ENCODE measurements at regions not wholly inside any gene's neighbourhood (a gene's known extent, or its start where the extent isn't known, plus 50 kb on each side); places are given as distances from the start of the nearest gene placed in this dataset.
A peak's percentile ranks its signal among the peaks of the same experiment; 100 is the strongest.

DNA sequence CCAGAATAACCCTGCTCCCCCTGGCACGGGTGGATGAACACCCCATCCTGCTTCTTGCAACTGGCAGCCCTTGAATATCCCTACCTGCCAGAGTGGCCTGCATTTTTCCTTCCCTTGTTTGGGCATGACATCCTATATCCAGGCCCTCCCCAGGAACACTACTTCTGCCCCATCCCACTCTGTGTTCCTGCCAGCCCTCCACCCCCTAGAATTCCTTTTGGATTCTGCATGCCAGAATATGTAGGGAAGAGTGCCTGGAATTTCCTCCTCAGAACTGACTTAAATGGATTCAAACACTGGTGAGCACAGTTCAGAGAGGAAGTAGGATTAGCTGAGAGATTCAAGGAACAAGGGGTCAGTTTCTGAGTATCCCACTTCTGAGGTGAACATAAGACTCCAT lies 123.5 kb upstream of the PELI1 start:
- Histone ChIP-seq H3K27me3 (ENCODE audit: control insufficient read depth in 3 of 3, insufficient read depth in 3 of 3, low read length in 2 of 3) (no peaks in the 10 kb centered on the region), H3K9me3 (ENCODE audit: control insufficient read depth in 4 of 4, insufficient read depth in 3 of 4, low read length in 3 of 4) (peaks cover 0 to 4% (median 0%) of the 10 kb centered on the region in 4 donors), H3K9ac (ENCODE audit: insufficient read depth in 1 of 2, low read length in 2 of 2) (no peak overlapping the region), H3K4me1 (ENCODE audit: control insufficient read depth in 5 of 5, insufficient read depth in 5 of 5, low read length in 5 of 5) (peaks cover 4 to 13% (median 6%) of the 10 kb centered on the region in 5 donors), H3K27ac (ENCODE audit: low read depth in 1 of 2, low read length in 1 of 2) (no peak overlapping the region), H3K4me3 (no peak overlapping the region), H3K36me3 (ENCODE audit: control insufficient read depth in 4 of 4, insufficient read depth in 4 of 4, low read length in 4 of 4) (no peaks in the 10 kb centered on the region)
- DNase-seq (peak in 2 of 3 donors; percentile 25 to 40), ATAC-seq (ENCODE audit: insufficient read depth, low FRiP score) (no peak)
- TF ChIP-seq, protein P1, sequence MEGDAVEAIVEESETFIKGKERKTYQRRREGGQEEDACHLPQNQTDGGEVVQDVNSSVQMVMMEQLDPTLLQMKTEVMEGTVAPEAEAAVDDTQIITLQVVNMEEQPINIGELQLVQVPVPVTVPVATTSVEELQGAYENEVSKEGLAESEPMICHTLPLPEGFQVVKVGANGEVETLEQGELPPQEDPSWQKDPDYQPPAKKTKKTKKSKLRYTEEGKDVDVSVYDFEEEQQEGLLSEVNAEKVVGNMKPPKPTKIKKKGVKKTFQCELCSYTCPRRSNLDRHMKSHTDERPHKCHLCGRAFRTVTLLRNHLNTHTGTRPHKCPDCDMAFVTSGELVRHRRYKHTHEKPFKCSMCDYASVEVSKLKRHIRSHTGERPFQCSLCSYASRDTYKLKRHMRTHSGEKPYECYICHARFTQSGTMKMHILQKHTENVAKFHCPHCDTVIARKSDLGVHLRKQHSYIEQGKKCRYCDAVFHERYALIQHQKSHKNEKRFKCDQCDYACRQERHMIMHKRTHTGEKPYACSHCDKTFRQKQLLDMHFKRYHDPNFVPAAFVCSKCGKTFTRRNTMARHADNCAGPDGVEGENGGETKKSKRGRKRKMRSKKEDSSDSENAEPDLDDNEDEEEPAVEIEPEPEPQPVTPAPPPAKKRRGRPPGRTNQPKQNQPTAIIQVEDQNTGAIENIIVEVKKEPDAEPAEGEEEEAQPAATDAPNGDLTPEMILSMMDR (IDR thresholded peaks at IDR 0.05; ENCODE audit: control extremely low read depth, extremely low read depth) = no peak
- WGBS, 2 donors = 52 to 82% methylated on average over 1 of the region's 1 CpG

DNA sequence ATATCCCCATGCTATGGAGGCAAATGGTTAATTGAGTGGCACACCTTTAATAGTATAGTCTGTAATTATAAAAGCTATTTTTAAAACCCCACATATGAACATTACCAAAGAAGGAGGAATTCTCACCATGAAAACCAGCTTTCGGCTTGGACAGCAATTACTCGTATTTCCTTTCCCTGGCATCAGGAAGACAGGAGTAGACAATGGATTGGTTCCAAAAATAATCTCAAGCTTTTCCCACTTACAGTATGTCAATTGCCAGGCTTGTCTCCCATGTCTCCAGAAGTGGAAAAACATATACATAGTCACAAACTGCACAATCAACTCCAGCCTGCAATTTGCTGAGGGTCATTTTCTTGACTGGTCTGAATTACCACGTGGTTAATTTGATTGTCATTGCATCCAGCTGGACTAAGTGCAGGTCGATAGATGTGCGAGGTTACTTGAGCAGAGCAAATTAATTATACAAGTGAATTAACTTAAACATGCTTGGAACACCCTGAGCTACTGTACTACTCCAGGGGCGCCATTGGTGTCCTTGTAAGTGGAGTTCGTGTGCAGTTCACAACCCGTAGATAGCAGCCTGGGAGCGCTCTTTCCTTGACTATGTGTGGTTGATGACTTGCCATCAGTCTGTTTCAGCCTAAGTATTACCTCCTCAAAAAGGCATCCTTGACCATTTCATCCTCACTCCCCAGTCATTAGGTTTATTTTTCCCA lies 124.3 kb upstream of the PELI1 start:
- DNase-seq (no peak), ATAC-seq (ENCODE audit: insufficient read depth, low FRiP score) (no peak)
- no peaks in the 10 kb centered on the region for H3K36me3 ChIP-seq (ENCODE audit: control insufficient read depth in 4 of 4, insufficient read depth in 4 of 4, low read length in 4 of 4)
- H3K4me1 ChIP-seq (ENCODE audit: control insufficient read depth in 5 of 5, insufficient read depth in 5 of 5, low read length in 5 of 5) = peaks cover 3 to 15% (median 6%) of the 10 kb centered on the region in 5 donors
- TF ChIP-seq, protein P1 (IDR thresholded peaks at IDR 0.05; ENCODE audit: control extremely low read depth, extremely low read depth) = no peak
- H3K9me3 ChIP-seq (ENCODE audit: control insufficient read depth in 4 of 4, insufficient read depth in 3 of 4, low read length in 3 of 4) = peaks cover 0 to 4% (median 0%) of the 10 kb centered on the region in 4 donors
- WGBS, 2 donors = 77 to 81% methylated on average over 9 of the region's 9 CpGs
- H3K4me3 ChIP-seq = no peak overlapping the region
- H3K27ac ChIP-seq (ENCODE audit: low read depth in 1 of 2, low read length in 1 of 2) = no peak overlapping the region
- H3K9ac ChIP-seq (ENCODE audit: insufficient read depth in 1 of 2, low read length in 2 of 2) = no peak overlapping the region
- H3K27me3 ChIP-seq (ENCODE audit: control insufficient read depth in 3 of 3, insufficient read depth in 3 of 3, low read length in 2 of 3) = no peaks in the 10 kb centered on the region

DNA sequence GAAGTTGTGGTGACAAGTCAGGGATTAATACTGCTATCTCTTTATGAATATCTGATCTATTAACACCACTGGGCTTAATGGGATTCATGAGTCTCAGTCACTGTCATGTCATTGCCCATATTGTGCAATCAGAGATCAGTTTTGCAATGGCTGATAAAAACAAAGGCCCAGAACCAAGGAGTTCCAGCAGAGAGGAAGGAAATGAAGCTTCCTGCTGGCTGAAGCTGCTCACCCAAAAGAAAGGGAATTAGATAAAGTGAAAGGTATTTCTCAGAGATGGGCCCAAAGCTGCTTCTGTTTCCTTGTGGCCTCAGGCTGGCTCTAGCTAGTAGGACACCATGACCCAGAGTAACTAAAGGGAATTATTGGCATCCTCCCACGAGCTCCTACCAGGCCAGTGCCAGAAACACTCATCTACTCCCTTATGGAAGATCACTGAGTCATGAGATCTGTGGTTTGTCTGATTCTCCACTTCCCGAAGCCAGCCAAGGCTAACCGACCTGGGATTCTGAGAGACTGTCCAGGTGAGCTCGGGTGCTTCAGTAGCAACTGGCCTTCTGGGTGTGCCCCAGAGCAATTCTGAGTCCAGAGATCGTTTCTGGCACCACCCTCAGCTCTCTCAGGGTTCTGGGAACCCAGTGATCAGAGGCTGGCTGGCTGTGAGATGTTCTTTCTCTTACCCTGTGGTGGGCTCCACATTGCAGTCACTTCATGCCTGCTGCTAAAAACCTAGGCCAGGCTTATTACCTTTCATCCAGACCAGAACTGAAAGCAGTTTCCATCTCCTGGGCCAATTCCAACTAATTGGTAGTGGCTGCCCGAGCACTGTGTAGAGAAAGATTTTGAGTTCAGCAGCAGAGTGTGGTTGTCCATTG lies 129.5 kb upstream of the PELI1 start:
- Histone ChIP-seq H3K9ac (ENCODE audit: insufficient read depth in 1 of 2, low read length in 2 of 2) (no peak overlapping the region), H3K9me3 (ENCODE audit: control insufficient read depth in 4 of 4, insufficient read depth in 3 of 4, low read length in 3 of 4) (peaks cover 0 to 4% (median 0%) of the 10 kb centered on the region in 4 donors), H3K4me1 (ENCODE audit: control insufficient read depth in 5 of 5, insufficient read depth in 5 of 5, low read length in 5 of 5) (peaks cover 10 to 19% (median 12%) of the 10 kb centered on the region in 5 donors), H3K27ac (ENCODE audit: low read depth in 1 of 2, low read length in 1 of 2) (peak overlapping the region; percentile 58 to 91), H3K4me3 (no peak overlapping the region), H3K27me3 (ENCODE audit: control insufficient read depth in 3 of 3, insufficient read depth in 3 of 3, low read length in 2 of 3) (no peaks in the 10 kb centered on the region), H3K36me3 (ENCODE audit: control insufficient read depth in 4 of 4, insufficient read depth in 4 of 4, low read length in 4 of 4) (no peaks in the 10 kb centered on the region)
- DNase-seq (peak in 2 of 3 donors; percentile 64 to 78), ATAC-seq (ENCODE audit: insufficient read depth, low FRiP score) (peak; percentile 61)
- TF ChIP-seq, protein P1 (IDR thresholded peaks at IDR 0.05; ENCODE audit: control extremely low read depth, extremely low read depth) = no peak
- 20 to 33% methylated on average over 6 of the region's 6 CpGs for WGBS, 2 donors
